Fibroblast of lung (primary cell): ENCODE measurements at regions not wholly inside any gene's neighbourhood (a gene's known extent, or its start where the extent isn't known, plus 50 kb on each side); places are given as distances from the start of the nearest gene placed in this dataset.

Experiments used
- DNase-seq, 2 donors: peaks; one replicate each; pipeline versions ENCODE4 v3.0.0 to v3.0.0-alpha.2; 2010; ENCODE audit warnings: low read depth in 2 of 2
- H2AFZ ChIP-seq: 2 replicates; pipeline ENCODE4 v1.5.1; 2012; ENCODE audit warnings: low read length, control low read depth, inconsistent platforms
- H3K27ac ChIP-seq: 2 replicates; pipeline ENCODE4 v1.5.1; 2011; ENCODE audit warnings: low read length, control low read depth; ENCODE audit not compliant: insufficient read depth
- H3K27me3 ChIP-seq: 2 replicates; pipeline ENCODE4 v1.5.1; 2011; ENCODE audit warnings: mild to moderate bottlenecking, low read length; ENCODE audit not compliant: control insufficient read depth, insufficient read depth
- H3K36me3 ChIP-seq: 2 replicates; pipeline ENCODE4 v1.5.1; 2011; ENCODE audit warnings: low read length; ENCODE audit not compliant: control insufficient read depth, insufficient read depth
- H3K4me1 ChIP-seq: 2 replicates; pipeline ENCODE4 v1.5.1; 2011; ENCODE audit warnings: low read length; ENCODE audit not compliant: control insufficient read depth, insufficient read depth; ENCODE audit errors: extremely low read depth
- H3K4me2 ChIP-seq: 2 replicates; pipeline ENCODE4 v1.5.1; 2011; ENCODE audit warnings: low read length, control low read depth; ENCODE audit not compliant: insufficient read depth; ENCODE audit errors: extremely low read depth
- H3K4me3 ChIP-seq, 4 experiments: fragments of 200-600 bp in 1 of 4; sonication (generic) in 1 of 4; replicated peaks in 1 of 4; 2 replicates each; pipeline ENCODE4 v1.5.1; 2011 to 2016; ENCODE audit warnings: low read length in 4 of 4, low read depth in 3 of 4, mild to moderate bottlenecking in 3 of 4, control low read depth in 2 of 4, inconsistent platforms in 1 of 4, mixed read lengths in 1 of 4; ENCODE audit not compliant: insufficient read depth in 1 of 4; ENCODE audit errors: control extremely low read depth in 1 of 4
- H3K79me2 ChIP-seq: 2 replicates; pipeline ENCODE4 v1.5.1; 2012; ENCODE audit warnings: mild to moderate bottlenecking, low read length, inconsistent platforms; ENCODE audit not compliant: control insufficient read depth, insufficient read depth
- H3K9ac ChIP-seq: 2 replicates; pipeline ENCODE4 v1.5.1; 2011; ENCODE audit warnings: mild to moderate bottlenecking, low read length, control low read depth; ENCODE audit not compliant: insufficient read depth
- H3K9me3 ChIP-seq: 2 replicates; pipeline ENCODE4 v1.5.1; 2012; ENCODE audit warnings: low read depth, low read length; ENCODE audit not compliant: control insufficient read depth, insufficient read depth
- H4K20me1 ChIP-seq: 2 replicates; pipeline ENCODE4 v1.5.1; 2011; ENCODE audit warnings: low read length; ENCODE audit not compliant: control insufficient read depth, insufficient read depth; ENCODE audit errors: extremely low read depth
- CTCF ChIP-seq, 2 donors: IDR thresholded peaks in 1 of 2; conservative IDR thresholded peaks in 1 of 2; 1 replicate in 1 of 2; 2 replicates in 1 of 2; pipeline ENCODE4 v1.5.1; 2011 to 2012; ENCODE audit warnings: low read length in 2 of 2, control low read depth in 1 of 2, inconsistent platforms in 1 of 2, low read depth in 1 of 2, mild to moderate bottlenecking in 1 of 2
- EZH2 ChIP-seq: IDR thresholded peaks from 2 replicates; pipeline ENCODE4 v1.5.1; 2012; ENCODE audit warnings: low read length, control low read depth, mild to moderate bottlenecking; ENCODE audit errors: missing control alignments

GRCh38 chr19:5290336-5291262 lies 50.0 kb downstream of the PTPRS start:
- TF ChIP-seq EZH2: no peak
- TF ChIP-seq CTCF (conservative IDR thresholded peaks at IDR 0.05 in 1 of 2, IDR thresholded peaks at IDR 0.05 in 1 of 2; ENCODE audit: low read depth in 1 of 2, low read length in 2 of 2): no peak
- Histone ChIP-seq H3K4me3 (peak overlapping the region in 1 of 4 experiments; percentile 17), H3K9me3 (no peaks in the 10 kb centered on the region), H3K36me3 (no peaks in the 10 kb centered on the region), H3K79me2 (peaks cover 16% of the 10 kb centered on the region), H4K20me1 (no peaks in the 10 kb centered on the region), H3K4me1 (peaks cover 6% of the 10 kb centered on the region), H3K4me2 (no peak overlapping the region), H3K27ac (no peak overlapping the region), H3K27me3 (no peaks in the 10 kb centered on the region), H3K9ac (no peak overlapping the region), H2AFZ (no peak overlapping the region)
- no peak for DNase-seq

DNA sequence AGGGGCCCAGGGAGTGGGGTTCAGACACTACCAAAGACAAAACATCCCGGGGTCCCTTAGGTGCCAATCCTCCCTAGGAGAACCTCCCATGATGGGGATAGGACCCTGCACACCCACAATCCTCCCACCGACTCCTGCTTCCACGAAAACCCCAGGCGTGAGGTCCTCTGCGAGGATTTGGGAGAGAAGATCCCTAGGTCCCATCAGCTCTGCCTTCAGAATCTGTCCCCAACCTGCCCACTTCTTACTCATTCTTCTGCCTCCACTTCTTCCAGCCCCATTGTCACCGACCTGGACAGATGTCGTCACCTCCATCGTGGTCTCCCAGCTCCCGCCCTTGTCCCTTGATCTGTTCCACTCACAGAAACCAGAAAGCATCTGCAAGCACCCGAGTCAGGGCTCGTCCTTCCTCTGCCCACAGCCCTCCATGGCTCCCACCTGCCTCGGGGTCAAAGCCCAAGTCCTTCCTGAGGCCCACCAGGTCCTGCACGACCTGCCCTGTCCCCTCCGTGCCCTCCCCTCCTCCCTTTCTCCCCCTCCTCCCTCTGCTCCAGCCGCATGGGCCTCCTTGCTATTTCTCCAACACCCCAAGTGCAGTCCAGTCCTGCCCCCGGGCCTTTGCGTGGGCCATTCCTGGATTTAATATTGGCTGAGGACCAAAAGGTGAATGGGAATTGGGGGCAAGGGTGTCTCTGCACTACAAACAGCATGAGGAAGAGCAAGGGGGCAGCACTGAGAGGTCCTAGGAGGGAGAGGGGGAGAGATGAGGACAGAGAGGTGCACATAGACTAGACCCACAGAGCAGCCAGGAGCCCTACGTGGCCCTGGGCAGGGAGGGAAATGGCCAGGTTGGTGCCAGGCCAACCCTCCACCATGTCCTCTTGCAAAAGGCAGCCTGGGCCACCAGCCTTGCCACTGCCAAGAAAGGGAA lies 51.3 kb downstream of the PTPRS start:
- Histone ChIP-seq H2AFZ (no peak overlapping the region), H3K9ac (no peak overlapping the region), H3K27me3 (no peaks in the 10 kb centered on the region), H3K27ac (no peak overlapping the region), H3K36me3 (peaks cover 3% of the 10 kb centered on the region), H3K79me2 (peaks cover 16% of the 10 kb centered on the region), H4K20me1 (no peaks in the 10 kb centered on the region), H3K9me3 (no peaks in the 10 kb centered on the region), H3K4me2 (no peak overlapping the region), H3K4me3 (no peak overlapping the region), H3K4me1 (peaks cover 6% of the 10 kb centered on the region)
- no peak for DNase-seq
- TF ChIP-seq EZH2 (no peak), CTCF (conservative IDR thresholded peaks at IDR 0.05 in 1 of 2, IDR thresholded peaks at IDR 0.05 in 1 of 2; ENCODE audit: low read depth in 1 of 2, low read length in 2 of 2) (no peak)

DNA sequence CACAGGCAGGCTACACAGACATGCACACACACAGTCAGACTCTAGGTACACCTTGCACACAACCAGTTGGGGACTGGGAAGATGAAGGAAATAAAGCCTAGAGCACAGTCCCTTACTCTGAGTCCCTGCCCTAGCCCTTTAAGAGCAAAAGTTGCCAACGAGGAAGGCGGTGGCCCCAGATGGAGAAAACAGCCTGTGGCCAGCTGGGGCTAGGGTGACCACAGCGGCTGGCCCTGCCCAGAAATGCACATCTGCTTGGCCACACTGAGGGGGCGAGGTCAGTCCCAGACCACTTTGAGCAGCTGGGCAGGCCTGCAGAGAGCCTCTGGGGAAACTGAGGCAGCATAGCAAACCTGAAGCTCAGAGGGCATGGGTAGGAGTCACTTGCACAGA lies 52.3 kb downstream of the PTPRS start:
- no peak overlapping the region for H3K4me2 ChIP-seq
- no peak overlapping the region for H3K4me3 ChIP-seq
- H3K4me1 ChIP-seq: peaks cover 6% of the 10 kb centered on the region
- no peaks in the 10 kb centered on the region for H3K9me3 ChIP-seq
- H3K36me3 ChIP-seq: peaks cover 3% of the 10 kb centered on the region
- peak in 1 of 2 donors; percentile 43 for DNase-seq
- no peaks in the 10 kb centered on the region for H3K27me3 ChIP-seq
- no peak overlapping the region for H3K27ac ChIP-seq
- no peaks in the 10 kb centered on the region for H4K20me1 ChIP-seq
- TF ChIP-seq CTCF (conservative IDR thresholded peaks at IDR 0.05 in 1 of 2, IDR thresholded peaks at IDR 0.05 in 1 of 2; ENCODE audit: low read depth in 1 of 2, low read length in 2 of 2) (no peak), EZH2 (no peak)
- no peak overlapping the region for H3K9ac ChIP-seq
- peaks cover 16% of the 10 kb centered on the region for H3K79me2 ChIP-seq
- H2AFZ ChIP-seq: no peak overlapping the region
